Activated T-cell treated with anti-CD3 and anti-CD28 coated beads for 24 hours (primary cell): ENCODE measurements at regions not wholly inside any gene's neighbourhood (a gene's known extent, or its start where the extent isn't known, plus 50 kb on each side); places are given as distances from the start of the nearest gene placed in this dataset.

Source experiments
- DNase-seq: peaks from one replicate; pipeline ENCODE4 v3.0.0-alpha.2; 2020; ENCODE audit warnings: low read depth

- no peak for DNase-seq
Observed at GRCh38 chr3:194837457-194838127, 151.9 kb downstream of the FAM43A start.

DNA sequence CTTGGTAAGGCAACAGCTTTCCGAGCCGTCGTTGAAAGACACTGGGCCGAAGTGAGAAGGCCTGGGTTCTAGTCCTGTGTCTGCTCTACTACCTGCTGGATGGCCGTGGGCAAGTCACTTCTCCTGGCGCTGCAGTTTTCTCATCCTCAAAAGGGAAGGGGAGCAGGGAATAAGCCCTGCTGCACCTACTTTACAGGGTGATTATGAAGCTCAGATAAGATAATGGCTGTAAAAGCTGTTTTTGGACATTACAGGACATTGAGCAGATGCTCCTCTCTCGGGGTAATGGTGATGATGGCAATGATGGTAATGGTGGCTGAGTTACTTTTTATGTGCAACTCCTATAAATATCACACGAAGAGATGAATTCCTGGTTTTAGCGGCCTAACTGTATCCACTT is 152.6 kb downstream of the FAM43A start:
- no peak for DNase-seq

DNA sequence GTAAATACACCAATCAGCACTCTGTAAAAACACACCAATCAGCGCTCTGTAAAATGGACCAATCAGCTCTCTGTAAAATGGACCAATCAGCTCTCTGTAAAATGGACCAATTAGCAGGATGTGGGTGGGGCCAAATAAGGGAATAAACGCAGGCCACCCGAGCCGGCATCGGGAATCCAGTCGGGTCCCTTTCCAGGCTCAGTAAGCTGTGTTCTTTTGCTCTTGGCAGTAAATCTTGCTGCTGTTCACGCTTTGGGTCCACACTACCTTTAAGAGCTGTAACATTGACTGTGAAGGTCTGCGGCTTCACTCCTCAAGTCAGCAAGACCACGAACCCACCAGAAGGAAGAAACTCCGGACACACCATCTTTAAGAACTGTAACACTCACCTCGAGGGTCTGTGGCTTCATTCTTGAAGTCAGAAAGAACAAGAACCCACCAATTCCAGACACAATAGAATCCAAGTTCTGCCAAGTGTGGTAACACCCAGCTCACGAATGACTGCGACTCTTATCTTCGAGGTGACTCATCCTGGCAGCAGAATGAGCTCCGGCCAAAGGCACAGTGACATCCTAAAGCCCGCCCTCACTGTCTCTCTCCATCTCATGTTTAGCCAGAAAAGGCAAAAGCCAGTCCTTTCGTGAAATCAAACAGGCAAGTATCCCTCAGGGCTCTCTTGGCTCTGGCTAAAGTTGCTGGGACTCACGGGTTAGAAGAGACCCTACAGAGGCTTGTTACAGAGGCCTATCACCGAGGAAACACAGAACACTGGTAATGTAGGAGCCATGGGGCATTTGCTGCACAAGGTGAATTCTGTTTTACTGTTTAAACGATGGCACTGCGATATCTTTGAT is 155.2 kb downstream of the FAM43A start:
- DNase-seq = no peak

- DNase-seq = no peak
Observed at GRCh38 chr3:194841515-194841841, 155.8 kb downstream of the FAM43A start.

GRCh38 chr3:194843556-194843955 is 157.9 kb downstream of the FAM43A start:
- DNase-seq = no peak

DNA sequence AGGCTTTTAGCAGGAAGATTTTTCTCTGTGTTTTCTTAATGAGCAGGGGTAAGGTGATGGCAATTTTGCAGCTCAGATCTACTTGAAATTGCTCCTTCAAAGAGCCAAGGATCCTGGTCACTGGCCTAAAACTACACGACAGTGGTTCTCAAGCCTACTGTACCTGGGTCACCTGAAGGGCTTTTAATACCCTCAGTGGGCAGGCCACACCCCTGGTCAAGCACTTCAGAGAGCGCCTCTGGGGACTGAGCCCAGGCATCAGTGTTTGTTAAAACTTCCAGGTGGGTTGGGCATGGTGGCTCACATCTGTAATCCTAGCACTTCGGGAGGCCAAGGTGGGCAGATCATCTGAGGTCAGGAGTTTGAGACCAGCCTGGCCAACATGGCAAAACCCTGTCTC is 158.4 kb downstream of the FAM43A start:
- no peak for DNase-seq

DNA sequence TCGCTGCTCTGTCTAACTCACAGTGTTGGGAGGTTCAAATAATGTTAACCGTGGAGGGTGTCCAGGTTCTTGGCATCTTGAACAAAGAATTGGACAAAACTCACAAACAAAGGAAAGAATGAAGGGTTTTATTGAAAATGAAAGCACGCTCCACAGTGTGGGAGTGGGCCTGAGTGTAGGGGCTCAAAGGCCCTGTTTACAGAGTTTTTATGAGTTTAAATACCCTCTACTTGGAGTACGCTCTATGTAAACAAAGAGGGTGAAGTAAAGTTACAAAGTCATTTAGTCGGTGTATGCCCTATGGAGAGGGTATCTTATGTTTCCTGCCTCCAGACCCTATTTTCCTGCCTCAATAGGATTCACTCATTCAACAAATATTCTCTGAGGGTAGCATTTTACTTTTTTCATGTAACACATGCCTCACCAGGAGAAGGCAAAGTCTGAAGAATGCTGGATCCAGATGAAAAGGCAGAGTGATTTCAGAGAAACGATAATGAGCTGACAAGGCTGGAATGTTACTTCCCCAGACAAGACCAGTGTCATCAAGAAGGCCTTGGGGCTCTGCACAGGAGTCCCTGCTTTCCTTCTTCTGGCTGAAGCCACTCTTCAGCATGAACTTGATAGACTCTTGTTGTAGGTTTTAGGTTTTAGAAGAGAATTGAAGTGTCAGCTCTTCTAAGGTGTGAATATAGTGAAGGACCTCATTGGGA is 163.6 kb downstream of the FAM43A start:
- no peak for DNase-seq

GRCh38 chr3:194851254-194851653 is 165.6 kb downstream of the FAM43A start:
- DNase-seq = no peak

GRCh38 chr3:194851941-194852340 is 166.3 kb downstream of the FAM43A start:
- no peak for DNase-seq

GRCh38 chr3:194852345-194852744 is 166.7 kb downstream of the FAM43A start:
- no peak for DNase-seq

- no peak for DNase-seq
Observed at GRCh38 chr3:194852831-194853508, 167.3 kb downstream of the FAM43A start.

GRCh38 chr3:194854206-194854605 is 168.5 kb downstream of the FAM43A start:
- no peak for DNase-seq

- DNase-seq = no peak
Observed at GRCh38 chr3:194854659-194855390, 169.1 kb downstream of the FAM43A start.

DNA sequence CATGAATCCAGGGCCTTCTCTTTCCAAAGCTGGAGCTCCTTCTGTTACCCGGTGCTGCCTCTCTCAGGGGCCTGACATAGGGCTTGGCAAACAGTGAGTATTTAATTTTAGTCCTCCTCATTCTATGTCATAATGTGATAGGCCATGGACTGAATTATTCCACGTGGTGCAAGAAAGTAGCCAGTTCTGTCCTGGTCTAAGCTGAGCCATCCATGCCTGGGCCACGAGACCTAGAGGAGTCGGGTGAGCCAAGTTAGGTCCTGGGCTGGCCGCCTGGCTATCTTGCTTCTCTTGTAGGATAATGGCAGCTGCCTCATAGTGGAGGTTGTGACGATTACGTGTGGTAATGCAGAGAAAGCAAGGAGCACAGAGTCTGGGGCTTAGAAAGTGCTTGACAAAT is 170.6 kb downstream of the FAM43A start:
- no peak for DNase-seq

DNA sequence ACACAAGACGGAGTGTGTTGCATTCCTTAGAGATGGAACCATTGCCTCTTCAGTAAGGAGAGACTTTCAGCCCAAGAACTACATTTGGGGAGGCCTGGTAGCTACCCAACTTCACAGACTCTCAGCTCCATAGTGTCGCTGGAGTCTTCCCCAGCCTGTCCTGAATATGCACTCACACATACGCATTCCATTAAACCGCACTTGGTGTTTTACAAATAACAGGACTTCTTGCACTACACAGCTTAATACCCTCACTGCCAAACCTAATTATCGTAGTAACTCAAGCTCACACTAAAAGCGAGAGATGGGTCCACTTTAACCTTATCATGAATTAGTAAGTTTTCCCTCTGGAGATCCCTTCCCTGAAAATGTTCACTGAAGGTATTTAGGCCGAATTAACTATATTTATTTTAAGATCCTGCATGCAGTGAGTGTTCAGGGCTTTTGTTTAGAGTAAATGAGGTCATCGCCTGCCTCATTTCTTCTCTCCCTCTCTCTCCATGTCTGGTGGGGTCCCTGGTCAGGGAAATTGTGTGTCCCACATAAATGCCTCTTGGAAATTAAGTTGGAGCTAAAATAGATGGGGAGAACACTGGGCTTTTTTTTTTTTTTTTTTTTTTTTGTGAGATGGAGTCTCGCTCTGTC is 171.9 kb downstream of the FAM43A start:
- no peak for DNase-seq

GRCh38 chr3:194858382-194858781 is 172.7 kb downstream of the FAM43A start:
- no peak for DNase-seq

DNA sequence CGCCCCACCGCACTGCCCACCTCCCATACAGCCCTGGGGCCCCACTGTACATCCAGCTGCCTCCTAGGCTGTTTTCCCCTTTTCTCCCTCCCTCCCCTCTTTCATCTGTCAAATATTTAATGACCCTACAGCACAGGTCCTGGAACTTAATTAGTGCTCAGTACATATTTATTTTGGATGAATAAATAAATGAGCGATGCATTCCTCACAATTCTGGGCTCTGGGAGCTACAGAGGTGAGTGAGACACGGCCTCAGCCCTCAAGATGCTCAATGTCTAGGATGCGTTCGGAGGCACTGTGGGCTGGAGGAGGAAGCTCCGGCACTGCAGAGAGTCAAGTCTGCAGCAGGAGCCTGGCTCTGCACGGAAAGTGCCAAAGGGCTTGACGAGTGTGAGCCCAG is 175.0 kb downstream of the FAM43A start:
- DNase-seq = no peak

GRCh38 chr3:194861375-194861774 is 175.7 kb downstream of the FAM43A start:
- no peak for DNase-seq

GRCh38 chr3:194865061-194865460 is 179.4 kb downstream of the FAM43A start:
- no peak for DNase-seq

GRCh38 chr3:194865615-194866014 is 179.9 kb downstream of the FAM43A start:
- no peak for DNase-seq

- no peak for DNase-seq
Observed at GRCh38 chr3:194866236-194866635, 180.6 kb downstream of the FAM43A start.
